22Rv1 (cell line): ENCODE measurements at regions not wholly inside any gene's neighbourhood (a gene's known extent, or its start where the extent isn't known, plus 50 kb on each side); places are given as distances from the start of the nearest gene placed in this dataset.
"Not testable (repeated sequence)": the region's sequence is repeated elsewhere in the genome, so short reads cannot be mapped to it uniquely, and the experiment has no call there.

Source experiments
- H3K27ac ChIP-seq: fragments of 450-650 bp; 2 replicates; pipeline ENCODE4 v1.5.1; 2017
- ZFX ChIP-seq: fragments of 450-650 bp; IDR thresholded peaks from 2 replicates; pipeline ENCODE4 v1.6.1; 2017; ENCODE audit warnings: antibody characterized with exemption, borderline replicate concordance
- TF ChIP-seq, protein P1 (sequence below): fragments of 450-650 bp; IDR thresholded peaks from 2 replicates; pipeline ENCODE4 v1.5.1; 2017; ENCODE audit warnings: mild to moderate bottlenecking

DNA sequence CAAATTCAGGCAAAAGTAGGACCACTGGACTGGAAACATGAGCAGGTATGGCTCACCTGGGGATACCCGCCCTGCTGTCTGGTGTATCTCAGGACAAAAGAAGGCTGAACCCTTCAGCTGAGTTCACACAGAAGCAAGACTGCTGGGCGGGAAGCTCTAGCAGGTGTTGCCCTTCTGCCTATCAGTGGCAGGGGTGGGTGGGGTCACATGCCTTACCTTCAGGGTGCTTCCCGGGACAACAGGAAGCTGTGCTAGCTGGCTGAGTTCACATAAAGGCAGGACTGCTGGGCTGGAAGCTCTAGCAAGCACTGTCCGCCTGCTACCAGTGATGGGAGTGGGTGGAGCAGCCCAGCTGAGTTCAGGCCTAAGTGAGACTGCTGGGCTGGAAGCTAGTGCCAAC, 498.8 kb upstream of the ZNF608 start:
- TF ChIP-seq ZFX: no peak
- TF ChIP-seq, protein P1, sequence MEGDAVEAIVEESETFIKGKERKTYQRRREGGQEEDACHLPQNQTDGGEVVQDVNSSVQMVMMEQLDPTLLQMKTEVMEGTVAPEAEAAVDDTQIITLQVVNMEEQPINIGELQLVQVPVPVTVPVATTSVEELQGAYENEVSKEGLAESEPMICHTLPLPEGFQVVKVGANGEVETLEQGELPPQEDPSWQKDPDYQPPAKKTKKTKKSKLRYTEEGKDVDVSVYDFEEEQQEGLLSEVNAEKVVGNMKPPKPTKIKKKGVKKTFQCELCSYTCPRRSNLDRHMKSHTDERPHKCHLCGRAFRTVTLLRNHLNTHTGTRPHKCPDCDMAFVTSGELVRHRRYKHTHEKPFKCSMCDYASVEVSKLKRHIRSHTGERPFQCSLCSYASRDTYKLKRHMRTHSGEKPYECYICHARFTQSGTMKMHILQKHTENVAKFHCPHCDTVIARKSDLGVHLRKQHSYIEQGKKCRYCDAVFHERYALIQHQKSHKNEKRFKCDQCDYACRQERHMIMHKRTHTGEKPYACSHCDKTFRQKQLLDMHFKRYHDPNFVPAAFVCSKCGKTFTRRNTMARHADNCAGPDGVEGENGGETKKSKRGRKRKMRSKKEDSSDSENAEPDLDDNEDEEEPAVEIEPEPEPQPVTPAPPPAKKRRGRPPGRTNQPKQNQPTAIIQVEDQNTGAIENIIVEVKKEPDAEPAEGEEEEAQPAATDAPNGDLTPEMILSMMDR: no peak
- H3K27ac ChIP-seq: no peak overlapping the region

DNA sequence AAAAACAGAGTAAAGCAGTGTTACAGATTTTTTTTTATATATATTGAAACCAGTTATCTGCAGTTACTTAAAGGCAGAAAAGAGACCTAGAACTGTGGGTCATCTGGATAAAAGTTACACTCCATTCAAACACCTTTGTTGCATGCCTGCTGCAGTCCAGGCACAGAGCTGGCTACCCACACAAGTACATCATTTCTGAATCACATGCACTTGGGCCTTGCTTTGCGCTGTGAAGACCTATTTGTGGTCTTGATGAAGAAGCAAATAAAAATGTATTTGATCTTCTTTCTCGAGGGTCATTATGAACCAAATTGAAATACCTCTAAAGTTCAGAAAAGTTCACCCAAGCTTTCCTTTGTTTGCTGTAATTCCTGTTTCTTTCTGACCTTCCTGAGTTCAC, 503.0 kb upstream of the ZNF608 start:
- TF ChIP-seq ZFX: no peak
- TF ChIP-seq, protein P1: no peak
- H3K27ac ChIP-seq: no peak overlapping the region

DNA sequence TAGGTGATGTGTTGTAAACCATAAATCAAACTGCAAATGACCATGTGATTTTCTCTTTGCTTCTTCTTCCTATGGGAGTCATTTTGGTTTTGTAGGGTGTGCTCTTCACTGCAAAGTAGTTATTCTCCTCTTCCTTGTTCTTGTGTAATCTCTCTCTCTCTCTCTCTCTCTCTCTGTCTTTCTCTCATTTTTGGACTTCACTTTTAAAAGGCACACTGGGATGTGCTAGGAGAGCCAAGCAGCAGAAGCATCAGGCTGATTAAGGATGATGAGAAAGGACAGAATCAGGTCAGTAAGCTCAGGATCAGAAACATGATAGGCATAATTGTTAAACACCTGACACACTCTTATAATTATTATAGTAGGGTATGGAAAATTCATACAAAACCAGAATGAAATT, 505.3 kb upstream of the ZNF608 start:
- H3K27ac ChIP-seq: no peak overlapping the region
- TF ChIP-seq, protein P1: no peak
- TF ChIP-seq ZFX: no peak

DNA sequence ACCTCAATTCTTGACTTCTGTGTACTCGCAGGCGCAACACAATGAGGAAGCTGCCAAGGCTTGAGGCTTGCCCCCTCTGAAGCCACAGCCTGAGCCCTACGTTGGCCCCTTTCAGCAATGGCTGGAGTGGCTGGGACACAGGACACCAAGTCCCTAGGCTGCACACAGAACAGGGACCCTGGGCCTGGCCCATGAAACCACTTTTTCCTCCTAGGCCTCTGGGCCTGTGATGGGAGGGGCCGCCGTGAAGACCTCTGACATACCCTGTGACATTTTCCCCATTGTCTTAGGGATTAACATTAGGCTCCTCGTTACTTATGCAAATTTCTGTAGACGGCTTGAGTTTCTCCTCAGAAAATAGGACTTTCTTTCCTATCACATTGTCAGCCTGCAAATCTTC, 507.2 kb upstream of the ZNF608 start:
- H3K27ac ChIP-seq: not testable (repeated sequence)

DNA sequence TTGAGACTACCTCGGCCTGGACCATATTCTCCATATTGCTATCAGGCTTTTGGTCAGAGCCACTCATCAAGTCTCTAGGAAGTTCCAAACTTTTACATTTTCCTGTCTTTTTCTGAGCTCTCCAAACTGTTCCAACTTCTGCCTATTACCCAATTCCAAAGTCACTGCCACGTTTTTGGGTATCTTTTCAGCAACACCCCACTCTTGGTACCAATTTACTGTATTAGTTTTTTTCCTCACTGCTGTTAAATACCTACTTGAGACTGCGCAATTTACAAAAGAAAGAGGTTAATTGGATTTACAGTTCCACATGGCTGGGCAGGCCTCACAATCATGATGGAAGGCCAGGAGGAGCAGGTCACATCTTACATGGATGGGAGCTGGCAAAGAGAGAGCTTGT, 507.8 kb upstream of the ZNF608 start:
- TF ChIP-seq, protein P1: no peak
- no peak for TF ChIP-seq ZFX
- H3K27ac ChIP-seq: no peak overlapping the region

DNA sequence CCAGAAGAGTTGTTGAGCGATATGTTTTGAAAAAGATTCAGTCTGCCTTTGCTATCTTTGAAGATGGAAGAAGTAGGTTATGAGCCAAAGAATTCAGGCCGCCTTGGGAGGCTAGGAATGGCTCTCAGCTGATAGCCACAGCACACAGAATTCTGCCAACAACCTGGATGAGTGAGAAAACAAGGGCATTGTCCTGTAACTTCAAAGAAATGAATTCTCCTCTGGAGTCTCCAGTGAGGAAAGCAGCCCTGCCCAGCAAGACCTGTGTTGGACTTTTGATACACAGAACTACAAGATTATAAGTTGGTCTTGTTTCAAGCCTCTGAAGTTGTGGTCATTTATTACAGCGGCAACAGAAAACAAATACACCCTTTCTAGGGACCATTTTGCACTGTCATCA, 509.9 kb upstream of the ZNF608 start:
- TF ChIP-seq, protein P1: no peak
- no peak for TF ChIP-seq ZFX
- H3K27ac ChIP-seq: no peak overlapping the region

DNA sequence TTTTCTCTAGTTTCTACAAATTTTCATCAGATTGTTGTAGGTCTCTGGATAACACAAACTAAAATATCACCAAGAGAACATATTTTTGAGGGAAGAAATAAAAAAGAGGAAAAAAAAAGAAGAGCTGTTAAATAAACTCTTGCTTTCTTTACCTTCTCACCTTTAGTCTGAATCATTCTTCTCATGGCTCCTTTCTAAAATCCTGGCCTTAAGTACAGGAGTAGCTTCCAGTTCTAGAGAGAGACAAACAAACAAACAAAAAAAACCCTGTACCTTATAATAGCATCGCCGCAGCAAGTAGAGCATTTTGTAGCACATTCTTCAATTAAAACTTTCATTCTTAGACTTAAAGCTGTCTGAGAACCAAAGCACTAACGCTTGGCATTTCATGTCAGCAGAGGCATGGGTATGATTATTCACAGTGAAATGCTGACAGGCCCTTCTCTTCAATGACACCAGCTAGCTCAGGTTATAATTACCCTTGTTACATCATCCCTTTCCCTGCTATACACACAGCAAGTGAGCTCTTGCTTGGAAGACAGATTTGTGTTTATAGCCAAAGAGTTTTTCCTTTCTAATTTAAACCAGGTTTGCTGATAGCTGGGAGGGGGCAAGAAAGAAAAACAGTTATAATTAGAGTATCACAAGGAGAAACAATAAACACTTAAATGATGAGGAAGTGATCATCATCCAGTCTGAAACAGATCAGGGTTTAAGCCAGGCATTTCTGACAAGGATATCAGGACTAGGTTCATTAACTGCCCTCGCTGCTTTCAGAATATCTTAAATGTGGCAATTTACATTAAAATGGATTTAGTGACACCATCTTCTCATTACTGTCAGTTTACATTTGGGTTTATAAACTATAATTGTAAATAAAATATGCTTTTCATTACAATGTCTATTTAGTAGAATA, 510.9 kb upstream of the ZNF608 start:
- no peak overlapping the region for H3K27ac ChIP-seq
- TF ChIP-seq ZFX: no peak
- TF ChIP-seq, protein P1: no peak

DNA sequence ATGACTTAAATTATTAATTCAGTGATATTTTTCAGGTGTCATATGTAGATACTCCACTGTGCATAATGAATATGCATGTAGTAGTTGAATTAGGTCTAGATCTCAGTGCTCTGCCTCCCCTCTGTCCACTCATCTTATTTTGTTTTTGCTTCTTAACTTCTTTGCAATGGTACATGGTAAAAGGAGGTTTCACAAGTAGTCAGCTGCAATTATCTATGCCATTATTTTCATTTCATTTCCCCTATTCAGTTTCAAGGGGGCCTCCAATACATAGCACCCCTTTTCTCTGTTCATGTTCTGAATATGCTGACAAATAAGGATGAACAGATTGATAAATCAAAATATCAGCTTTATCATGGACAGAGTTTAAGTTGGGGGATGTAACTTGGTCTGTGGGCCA, 511.6 kb upstream of the ZNF608 start:
- H3K27ac ChIP-seq: no peak overlapping the region
- TF ChIP-seq, protein P1: no peak
- TF ChIP-seq ZFX: no peak
